K562 (cell line): ENCODE measurements at regions not wholly inside any gene's neighbourhood (a gene's known extent, or its start where the extent isn't known, plus 50 kb on each side); places are given as distances from the start of the nearest gene placed in this dataset.

Source experiments
- ATAC-seq: fragments of 200-7000 bp; cut with Tn5 transposase; 3 replicates; pipeline ENCODE4 v1.9.1; 2020; ENCODE audit warnings: moderate library complexity
- BruUV-seq: library from RNA; stranded (reverse); fragments of 400-500 nt; replicated peaks from 2 replicates; lab custom pipeline; 2021; lab: Mats Ljungman, UMichigan
- CTCF ChIA-PET: fragments of 300-600 bp; formaldehyde crosslinking; extraction: SDS; loops from one replicate; lab custom pipeline; 2021; ENCODE audit warnings: low intra/inter-chr PET ratio; lab: Yijun Ruan, JAX
- POLR2A ChIA-PET: fragments of 300-600, 350-650 bp; sonication (Branson Sonifier 250); formaldehyde crosslinking; extraction: SDS; loops from one replicate; lab custom pipeline; 2021; ENCODE audit warnings: antibody characterized with exemption, inconsistent platforms; lab: Yijun Ruan, JAX
- DNase-seq, 4 experiments: peaks; one replicate each; pipeline versions ENCODE4 v3.0.0 to v3.0.0-alpha.2; 2011 to 2018; ENCODE audit warnings: low spot score in 3 of 4, mixed read lengths in 3 of 4; ENCODE audit errors: extremely low read depth in 1 of 4
- FAIRE-seq: peaks from 2 replicates; lab custom pipeline; 2011; peaks lifted over from hg19 to GRCh38; lab: Jason Lieb, UNC
- H2AFZ ChIP-seq: 2 replicates; pipeline ENCODE4 v1.6.0; 2011; ENCODE audit warnings: low read depth, low read length, control low read depth, inconsistent platforms
- H3K27ac ChIP-seq: fragments of 200-600 bp; 3 replicates; pipeline ENCODE4 v1.8.0; 2011; ENCODE audit warnings: low read depth, mild to moderate bottlenecking, control low read depth, inconsistent platforms, low read length, moderate library complexity, mixed read lengths; ENCODE audit errors: extremely low read depth
- H3K27me3 ChIP-seq, 2 experiments: fragments of 300-600 bp in 1 of 2; 2 replicates in 1 of 2; 3 replicates in 1 of 2; pipeline versions ENCODE4 v1.6.0 to v1.8.0; 2011; ENCODE audit warnings: inconsistent platforms in 2 of 2, low read length in 2 of 2, mild to moderate bottlenecking in 1 of 2, mixed read lengths in 1 of 2, moderate library complexity in 1 of 2; ENCODE audit not compliant: control insufficient read depth in 2 of 2, insufficient read depth in 2 of 2
- H3K36me3 ChIP-seq: fragments of 300-600 bp; 3 replicates; pipeline ENCODE4 v1.8.0; 2011; ENCODE audit warnings: mild to moderate bottlenecking, low read length, inconsistent platforms; ENCODE audit not compliant: control insufficient read depth, insufficient read depth
- H3K4me1 ChIP-seq, 2 experiments: fragments of 200-600 bp in 1 of 2; replicated peaks in 1 of 2; 2 replicates in 1 of 2; 3 replicates in 1 of 2; pipeline versions ENCODE4 v1.5.1 to v1.8.0; 2011; ENCODE audit warnings: inconsistent platforms in 2 of 2, low read length in 2 of 2, mild to moderate bottlenecking in 1 of 2, mixed read lengths in 1 of 2, moderate library complexity in 1 of 2; ENCODE audit not compliant: control insufficient read depth in 2 of 2, insufficient read depth in 2 of 2
- H3K4me2 ChIP-seq: 2 replicates; pipeline ENCODE4 v1.6.1; 2011; ENCODE audit warnings: low read length, control low read depth, inconsistent platforms, mixed read lengths; ENCODE audit not compliant: insufficient read depth
- H3K4me3 ChIP-seq: fragments of 200-600 bp; sonication (generic), shearing (Covaris generic); 2 replicates; pipeline ENCODE4 v1.5.1; 2016; ENCODE audit warnings: control low read depth, inconsistent platforms
- H3K79me2 ChIP-seq: fragments of 200-600 bp; 3 replicates; pipeline ENCODE4 v1.8.0; 2011; ENCODE audit warnings: low read length, inconsistent platforms; ENCODE audit not compliant: control insufficient read depth, insufficient read depth
- H3K9ac ChIP-seq, 2 experiments: 2 replicates each; pipeline versions ENCODE4 v1.6.0 to v1.6.1; 2011; ENCODE audit warnings: low read depth in 2 of 2, low read length in 2 of 2, control low read depth in 1 of 2, inconsistent platforms in 1 of 2, mild to moderate bottlenecking in 1 of 2, mixed read lengths in 1 of 2; ENCODE audit not compliant: insufficient read depth in 1 of 2
- H3K9me1 ChIP-seq: one replicate; pipeline ENCODE4 v1.6.0; 2011; ENCODE audit warnings: inconsistent platforms, mild to moderate bottlenecking, low read length, moderate library complexity; ENCODE audit not compliant: control insufficient read depth, insufficient read depth
- H3K9me3 ChIP-seq: replicated peaks from 2 replicates; pipeline ENCODE4 v1.5.1; 2011; ENCODE audit warnings: low read depth, low read length, inconsistent platforms; ENCODE audit not compliant: control insufficient read depth, insufficient read depth
- H4K20me1 ChIP-seq: replicated peaks from 2 replicates; pipeline ENCODE4 v1.6.1; 2011; ENCODE audit warnings: low read length, inconsistent platforms, mixed read lengths; ENCODE audit not compliant: control insufficient read depth, insufficient read depth
- CAMTA2 ChIP-seq: fragments of 250-450 bp; sonication (Bioruptor Pico); conservative IDR thresholded peaks from 2 replicates; pipeline ENCODE4 v1.5.1; 2022
- CSDE1 ChIP-seq, 2 experiments: fragments of 450-650 bp; IDR thresholded peaks; 2 replicates each; pipeline ENCODE4 v1.6.1; 2016; ENCODE audit warnings: mild to moderate bottlenecking in 1 of 2
- NEUROD1 ChIP-seq: fragments of 150-350 bp; IDR thresholded peaks from 2 replicates; pipeline ENCODE4 v1.6.1; 2014; ENCODE audit warnings: borderline replicate concordance, low read length, low read depth; ENCODE audit not compliant: partially characterized antibody
- NKRF ChIP-seq: fragments of 450-650 bp; IDR thresholded peaks from 2 replicates; pipeline ENCODE4 v1.6.1; 2016; ENCODE audit warnings: borderline replicate concordance
- RFX1 ChIP-seq: fragments of 450-650 bp; IDR thresholded peaks from 2 replicates; pipeline ENCODE4 v1.6.1; 2016; ENCODE audit warnings: mild to moderate bottlenecking, moderate library complexity
- SAFB ChIP-seq: fragments of 200-400 bp; formaldehyde crosslinking; IDR thresholded peaks from 2 replicates; pipeline ENCODE4 v1.6.1; 2017; ENCODE audit warnings: low read depth, low read length, borderline replicate concordance
- SMAD2 ChIP-seq: fragments of 150-350 bp; IDR thresholded peaks from 2 replicates; pipeline ENCODE4 v1.6.1; 2014; ENCODE audit warnings: low read depth, mild to moderate bottlenecking, low read length
- ZNF324 ChIP-seq: fragments of 250-450 bp; sonication (Bioruptor Pico); IDR thresholded peaks from 2 replicates; pipeline ENCODE4 v1.4.0; 2020; ENCODE audit warnings: mild to moderate bottlenecking
- WGBS: fragments of 100-300 bp; shearing (Covaris generic); methylation state at CpG from one replicate; pipeline ENCODE4 v1.1.6; 2016; ENCODE audit warnings: low coverage, mixed read lengths; ENCODE audit not compliant: insufficient coverage; ENCODE audit errors: missing lambda C conversion rate; 5-methylcytosine and 5-hydroxymethylcytosine counted together
- in situ Hi-C: fragments of 300-500 bp; cut with MboI; formaldehyde crosslinking; loops from 4 replicates; pipeline ENCODE4 v1.15.0; 2018; ENCODE audit warnings: inconsistent platforms, mixed read lengths
- intact Hi-C: fragments of 100-400 bp; cut with micrococcal nuclease; formaldehyde crosslinking; loops from 2 replicates; pipeline ENCODE4 v1.14.2; 2022

- ATAC-seq (no peak), FAIRE-seq (no peak), DNase-seq (no peak)
- H3K36me3 ChIP-seq, result no peaks in the 10 kb centered on the region
- H3K79me2 ChIP-seq, result no peaks in the 10 kb centered on the region
- POLR2A ChIA-PET, result no interaction called here
- no peaks in the 10 kb centered on the region for H3K27me3 ChIP-seq
- TF ChIP-seq SAFB (no peak), CSDE1 (IDR thresholded peaks at IDR 0.05) (no peak)
- in situ Hi-C loops (no loop called here), intact Hi-C loops (no loop called here)
- no peaks in the 10 kb centered on the region for H3K4me1 ChIP-seq
- 3% methylated on average over 2 of the region's 2 CpGs for WGBS
- no peak overlapping the region for H3K4me2 ChIP-seq
- CTCF ChIA-PET, result no interaction called here
- no TSS peak for BruUV-seq
- H3K27ac ChIP-seq, result no peak overlapping the region
- no peak overlapping the region for H3K4me3 ChIP-seq
- no peak overlapping the region for H3K9ac ChIP-seq
- H4K20me1 ChIP-seq, result no peaks in the 10 kb centered on the region
- H3K9me1 ChIP-seq, result no peaks in the 10 kb centered on the region
- no peak overlapping the region for H2AFZ ChIP-seq
- no peaks in the 10 kb centered on the region for H3K9me3 ChIP-seq
These were observed 82.1 kb upstream of the IGFBP3 start for GRCh38 chr7:46003161-46003560.

GRCh38 chr7:46000513-46000912, 79.4 kb upstream of the IGFBP3 start:
- Histone ChIP-seq H3K4me3 (no peak overlapping the region), H3K27me3 (no peaks in the 10 kb centered on the region), H3K27ac (no peak overlapping the region), H4K20me1 (no peaks in the 10 kb centered on the region), H3K9me1 (no peaks in the 10 kb centered on the region), H2AFZ (no peak overlapping the region), H3K9me3 (no peaks in the 10 kb centered on the region), H3K9ac (no peak overlapping the region), H3K4me2 (no peak overlapping the region), H3K4me1 (no peaks in the 10 kb centered on the region), H3K79me2 (no peaks in the 10 kb centered on the region), H3K36me3 (no peaks in the 10 kb centered on the region)
- in situ Hi-C loops, result no loop called here
- TF ChIP-seq RFX1 (no peak), ZNF324 (no peak), CAMTA2 (no peak), SMAD2 (no peak), NEUROD1 (no peak), NKRF (no peak)
- WGBS, result 0% methylated on average over 7 of the region's 7 CpGs
- intact Hi-C loops, result no loop called here
- POLR2A ChIA-PET, result no interaction called here
- DNase-seq (no peak), FAIRE-seq (no peak), ATAC-seq (no peak)
- no TSS peak for BruUV-seq
- CTCF ChIA-PET, result no interaction called here
